ENCODE measurements at regions not wholly inside any gene's neighbourhood (a gene's known extent, or its start where the extent isn't known, plus 50 kb on each side); places are given as distances from the start of the nearest gene placed in this dataset.

- Mint-ChIP-seq H3K4me3 (no peak overlapping the region), H3K9me3 (ENCODE audit: insufficient read depth) (peaks cover 2% of the 10 kb centered on the region), H3K4me1 (no peaks in the 10 kb centered on the region), H3K27me3 (no peaks in the 10 kb centered on the region), H3K27ac (no peak overlapping the region)
- ChIA-PET POLR2A (no interaction called here), CTCF (no interaction called here)
- peaks cover 0 to 6% (median 0%) of the 10 kb centered on the region in 3 donors for H3K9me3 ChIP-seq (ENCODE audit: control extremely low read depth in 1 of 3, control insufficient read depth in 2 of 3, insufficient read depth in 1 of 3, low read length in 2 of 3)
- H3K4me3 ChIP-seq (ENCODE audit: control extremely low read depth in 1 of 5, extremely low read depth in 1 of 5, insufficient read depth in 1 of 5, low read depth in 2 of 5, low read length in 4 of 5), result no peak overlapping the region
- H3K4me2 ChIP-seq (replicated peaks; ENCODE audit: low read depth, low read length, poor library complexity, severe bottlenecking), result no peak overlapping the region
- intact Hi-C loops (cut with micrococcal nuclease), result no loop called here
- TF ChIP-seq CTCF (IDR thresholded peaks at IDR 0.05) (no peak), EZH2 (IDR thresholded peaks at IDR 0.05; ENCODE audit: borderline replicate concordance, insufficient read depth, low read depth, low read length, poor library complexity, severe bottlenecking) (no peak)
- 100% methylated on average over 1 of the region's 1 CpG for WGBS (ENCODE audit: insufficient coverage)
- no peaks in the 10 kb centered on the region for H3K36me3 ChIP-seq (replicated peaks in 1 of 2; ENCODE audit: control extremely low read depth in 1 of 2, control insufficient read depth in 1 of 2, extremely low read depth in 1 of 2, insufficient read depth in 2 of 2, low read length in 1 of 2)
- no peak overlapping the region for H3K9ac ChIP-seq (ENCODE audit: low read length)
- no peak overlapping the region for H2AFZ ChIP-seq (ENCODE audit: insufficient read depth, low read depth, low read length, poor library complexity, severe bottlenecking)
- no peak for ATAC-seq (ENCODE audit: low read depth)
- no peak for DNase-seq
- H4K20me1 ChIP-seq (ENCODE audit: control insufficient read depth, insufficient read depth, low read length, poor library complexity, severe bottlenecking), result no peaks in the 10 kb centered on the region
- no peaks in the 10 kb centered on the region for H3K4me1 ChIP-seq (ENCODE audit: control insufficient read depth in 2 of 2, insufficient read depth in 2 of 2, low read length in 2 of 2)
- no peak overlapping the region for H3K27ac ChIP-seq (ENCODE audit: low read length in 2 of 2)
- H3K27me3 ChIP-seq (replicated peaks in 1 of 4; ENCODE audit: control extremely low read depth in 1 of 4, control insufficient read depth in 3 of 4, insufficient read depth in 4 of 4, low read length in 3 of 4), result no peaks in the 10 kb centered on the region
- no peaks in the 10 kb centered on the region for H3K79me2 ChIP-seq (ENCODE audit: control insufficient read depth, insufficient read depth, low read length)
Measured at GRCh38 chr7:46424934-46425333, 503.9 kb upstream of the IGFBP3 start.

- intact Hi-C loops (cut with micrococcal nuclease), result no loop called here
- POLR2A ChIA-PET, result no interaction called here
Measured at GRCh38 chr7:46421441-46422230, 500.6 kb upstream of the IGFBP3 start.

More at GRCh38 chr7:46421441-46422230, 500.6 kb upstream of the IGFBP3 start:
- Mint-ChIP-seq H3K4me1 (no peaks in the 10 kb centered on the region), H3K27ac (no peak overlapping the region), H3K27me3 (no peaks in the 10 kb centered on the region), H3K9me3 (ENCODE audit: insufficient read depth) (peaks cover 2% of the 10 kb centered on the region), H3K4me3 (no peak overlapping the region)
- ATAC-seq (ENCODE audit: low read depth) (no peak), DNase-seq (no peak)
- CTCF ChIA-PET, result no interaction called here
- Histone ChIP-seq H3K9me3 (ENCODE audit: control extremely low read depth in 1 of 3, control insufficient read depth in 2 of 3, insufficient read depth in 1 of 3, low read length in 2 of 3) (no peaks in the 10 kb centered on the region), H3K9ac (ENCODE audit: low read length) (no peak overlapping the region), H3K4me3 (ENCODE audit: control extremely low read depth in 1 of 5, extremely low read depth in 1 of 5, insufficient read depth in 1 of 5, low read depth in 2 of 5, low read length in 4 of 5) (no peak overlapping the region), H3K79me2 (ENCODE audit: control insufficient read depth, insufficient read depth, low read length) (no peaks in the 10 kb centered on the region), H3K4me1 (ENCODE audit: control insufficient read depth in 2 of 2, insufficient read depth in 2 of 2, low read length in 2 of 2) (no peaks in the 10 kb centered on the region), H2AFZ (ENCODE audit: insufficient read depth, low read depth, low read length, poor library complexity, severe bottlenecking) (no peak overlapping the region), H4K20me1 (ENCODE audit: control insufficient read depth, insufficient read depth, low read length, poor library complexity, severe bottlenecking) (no peaks in the 10 kb centered on the region), H3K36me3 (replicated peaks in 1 of 2; ENCODE audit: control extremely low read depth in 1 of 2, control insufficient read depth in 1 of 2, extremely low read depth in 1 of 2, insufficient read depth in 2 of 2, low read length in 1 of 2) (no peaks in the 10 kb centered on the region), H3K27ac (ENCODE audit: low read length in 2 of 2) (no peak overlapping the region), H3K4me2 (replicated peaks; ENCODE audit: low read depth, low read length, poor library complexity, severe bottlenecking) (no peak overlapping the region), H3K27me3 (replicated peaks in 1 of 4; ENCODE audit: control extremely low read depth in 1 of 4, control insufficient read depth in 3 of 4, insufficient read depth in 4 of 4, low read length in 3 of 4) (no peaks in the 10 kb centered on the region)
- WGBS (ENCODE audit: insufficient coverage), result 100% methylated on average over 1 of the region's 2 CpGs
- TF ChIP-seq CTCF (IDR thresholded peaks at IDR 0.05) (no peak), EZH2 (IDR thresholded peaks at IDR 0.05; ENCODE audit: borderline replicate concordance, insufficient read depth, low read depth, low read length, poor library complexity, severe bottlenecking) (no peak)
